GM23338 (cell line): ENCODE measurements at regions not wholly inside any gene's neighbourhood (a gene's known extent, or its start where the extent isn't known, plus 50 kb on each side); places are given as distances from the start of the nearest gene placed in this dataset.

Experiments
- ATAC-seq: fragments of 200-7000 bp; cut with Tn5 transposase; 3 replicates; pipeline ENCODE4 v1.9.1; 2020
- DNase-seq: peaks from one replicate; pipeline ENCODE4 v3.0.0-alpha.2; 2015; ENCODE audit warnings: low spot score
- H2AFZ ChIP-seq: fragments of 200-600 bp; sonication (generic); 2 replicates; pipeline ENCODE4 v1.8.0; 2016; ENCODE audit warnings: antibody characterized with exemption, mild to moderate bottlenecking, moderate library complexity
- H3F3A ChIP-seq: fragments of 200-600 bp; sonication (generic); replicated peaks from 2 replicates; pipeline ENCODE4 v1.8.0; 2017; ENCODE audit warnings: antibody characterized with exemption, mixed run types, low read depth
- H3K27ac ChIP-seq: fragments of 200-600 bp; sonication (generic); 2 replicates; pipeline ENCODE4 v1.6.1; 2016; ENCODE audit warnings: low read depth
- H3K27me3 ChIP-seq: fragments of 200-600 bp; sonication (generic); 2 replicates; pipeline ENCODE4 v1.8.0; 2016; ENCODE audit warnings: mild to moderate bottlenecking, mixed run types, moderate library complexity; ENCODE audit not compliant: insufficient read depth
- H3K36me3 ChIP-seq: fragments of 200-600 bp; sonication (generic); 2 replicates; pipeline ENCODE4 v1.8.0; 2016; ENCODE audit warnings: mild to moderate bottlenecking; ENCODE audit not compliant: insufficient read depth
- H3K4me1 ChIP-seq: fragments of 200-600 bp; sonication (generic); 2 replicates; pipeline ENCODE4 v1.8.0; 2016; ENCODE audit warnings: mild to moderate bottlenecking, moderate library complexity; ENCODE audit not compliant: insufficient read depth
- H3K4me2 ChIP-seq: fragments of 200-600 bp; sonication (generic); 2 replicates; pipeline ENCODE4 v1.7.1; 2017; ENCODE audit warnings: mixed run types
- H3K4me3 ChIP-seq: fragments of 200-600 bp; sonication (generic); 2 replicates; pipeline ENCODE4 v1.6.1; 2016; ENCODE audit warnings: mixed run types
- H3K79me2 ChIP-seq: fragments of 200-600 bp; sonication (generic); replicated peaks from 2 replicates; pipeline ENCODE4 v1.8.0; 2017; ENCODE audit warnings: mild to moderate bottlenecking; ENCODE audit not compliant: insufficient read depth
- H3K9me2 ChIP-seq: fragments of 200-600 bp; sonication (generic); 2 replicates; pipeline ENCODE4 v1.8.0; 2017; ENCODE audit not compliant: insufficient read depth
- H4K20me1 ChIP-seq: fragments of 200-600 bp; sonication (generic); replicated peaks from 2 replicates; pipeline ENCODE4 v1.8.0; 2017; ENCODE audit warnings: mild to moderate bottlenecking; ENCODE audit not compliant: insufficient read depth
- H3K27ac Mint-ChIP-seq: 2 replicates; pipeline ENCODE4 v1.8.0; 2020; ENCODE audit warnings: inconsistent platforms, mild to moderate bottlenecking, moderate library complexity, mixed read lengths
- H3K27me3 Mint-ChIP-seq: 3 replicates; pipeline ENCODE4 v1.8.0; 2022; ENCODE audit warnings: low read depth, mild to moderate bottlenecking, moderate library complexity, mixed read lengths, inconsistent platforms; ENCODE audit not compliant: insufficient read depth, poor library complexity
- H3K36me3 Mint-ChIP-seq: 3 replicates; pipeline ENCODE4 v1.8.0; 2021; ENCODE audit warnings: low read depth, mild to moderate bottlenecking, inconsistent platforms, moderate library complexity, mixed read lengths
- H3K4me1 Mint-ChIP-seq: 3 replicates; pipeline ENCODE4 v1.8.0; 2020; ENCODE audit warnings: mild to moderate bottlenecking, inconsistent platforms, mixed read lengths
- H3K4me3 Mint-ChIP-seq: 3 replicates; pipeline ENCODE4 v1.8.0; 2021; ENCODE audit warnings: moderate library complexity, mild to moderate bottlenecking, inconsistent platforms, mixed read lengths
- H3K9me3 Mint-ChIP-seq: 3 replicates; pipeline ENCODE4 v1.8.0; 2020; ENCODE audit warnings: moderate library complexity, mild to moderate bottlenecking, inconsistent platforms, mixed read lengths
- CREB1 ChIP-seq: fragments of 250-450 bp; sonication (Bioruptor Pico); IDR thresholded peaks from 2 replicates; pipeline ENCODE4 v1.5.0; 2020; ENCODE audit warnings: low read depth, mild to moderate bottlenecking, moderate library complexity
- CTCF ChIP-seq, 2 experiments: fragments of 200-600 bp in 1 of 2; sonication (generic) in 1 of 2; conservative IDR thresholded peaks; 2 replicates each; pipeline versions ENCODE4 v1.5.1 to v1.6.1; 2016 to 2017; ENCODE audit warnings: antibody characterized with exemption in 2 of 2, low read depth in 2 of 2, mild to moderate bottlenecking in 2 of 2, moderate library complexity in 1 of 2
- ETS1 ChIP-seq: IDR thresholded peaks from 2 replicates; pipeline ENCODE4 v1.6.1; 2016; ENCODE audit warnings: antibody characterized with exemption
- EZH2 ChIP-seq: fragments of 200-600 bp; sonication (generic); IDR thresholded peaks from one replicate; pipeline ENCODE4 v1.8.0; 2017; ENCODE audit warnings: antibody characterized with exemption, mild to moderate bottlenecking, low read depth; ENCODE audit not compliant: unreplicated experiment
- EZH2phosphoT487 ChIP-seq: fragments of 200-600 bp; sonication (generic); IDR thresholded peaks from one replicate; pipeline ENCODE4 v1.8.1; 2018; ENCODE audit warnings: antibody characterized with exemption; ENCODE audit not compliant: unreplicated experiment
- JUNB ChIP-seq: IDR thresholded peaks from one replicate; pipeline ENCODE4 v1.6.1; 2016; ENCODE audit warnings: antibody characterized with exemption; ENCODE audit not compliant: unreplicated experiment
- NANOG ChIP-seq: IDR thresholded peaks from 2 replicates; pipeline ENCODE4 v1.6.1; 2016; ENCODE audit warnings: antibody characterized with exemption, borderline replicate concordance
- POLR2AphosphoS5 ChIP-seq: IDR thresholded peaks from 2 replicates; pipeline ENCODE4 v1.6.1; 2016; ENCODE audit warnings: antibody characterized with exemption, low read depth
- REST ChIP-seq: IDR thresholded peaks from one replicate; pipeline ENCODE4 v1.6.1; 2018; ENCODE audit warnings: antibody characterized with exemption; ENCODE audit not compliant: unreplicated experiment
- STAT1 ChIP-seq: IDR thresholded peaks from one replicate; pipeline ENCODE4 v1.6.1; 2016; ENCODE audit warnings: antibody characterized with exemption; ENCODE audit not compliant: unreplicated experiment
- ZNF114 ChIP-seq: fragments of 250-450 bp; sonication (Bioruptor Pico); IDR thresholded peaks from 2 replicates; pipeline ENCODE4 v1.5.0; 2020; ENCODE audit warnings: mild to moderate bottlenecking, moderate library complexity
- ZNF331 ChIP-seq: fragments of 250-450 bp; sonication (Bioruptor Pico); IDR thresholded peaks from 2 replicates; pipeline ENCODE4 v1.5.0; 2020; ENCODE audit warnings: low read depth, mild to moderate bottlenecking, moderate library complexity
- ZNF462 ChIP-seq: fragments of 250-450 bp; sonication (Bioruptor Pico); IDR thresholded peaks from 2 replicates; pipeline ENCODE4 v1.5.0; 2020; ENCODE audit warnings: mild to moderate bottlenecking, moderate library complexity

GRCh38 chr4:3582091-3582475, 49.9 kb upstream of the LRPAP1 start:
- Histone ChIP-seq H3K9me2 (0 out of 2 replicates have a peak, but pooled peaks cover 3% of the 10 kb centered on the region), H3F3A (no peaks in the 10 kb centered on the region), H4K20me1 (no peaks in the 10 kb centered on the region), H3K27me3 (no peaks in the 10 kb centered on the region), H3K4me3 (no peak overlapping the region), H3K36me3 (no peaks in the 10 kb centered on the region), H2AFZ (no peak overlapping the region), H3K4me1 (no peaks in the 10 kb centered on the region), H3K79me2 (no peaks in the 10 kb centered on the region), H3K4me2 (no peak overlapping the region), H3K27ac (no peak overlapping the region)
- no peaks in the 10 kb centered on the region for H3K36me3 Mint-ChIP-seq
- no peak for DNase-seq
- no peak overlapping the region for H3K27ac Mint-ChIP-seq
- TF ChIP-seq CTCF (conservative IDR thresholded peaks at IDR 0.05; ENCODE audit: low read depth in 2 of 2) (no peak), POLR2AphosphoS5 (no peak), EZH2 (no peak), JUNB (no peak), ETS1 (no peak), NANOG (no peak), EZH2phosphoT487 (no peak), CREB1 (CRISPR knock-in tag) (no peak), REST (no peak), ZNF462 (CRISPR knock-in tag) (no peak), ZNF331 (CRISPR knock-in tag) (no peak), STAT1 (no peak), ZNF114 (CRISPR knock-in tag) (no peak)
- H3K4me3 Mint-ChIP-seq: no peak overlapping the region
- H3K27me3 Mint-ChIP-seq: peaks cover 21% of the 10 kb centered on the region
- H3K4me1 Mint-ChIP-seq: peaks cover 3% of the 10 kb centered on the region; the same call in 1 of the 3 replicates
- H3K9me3 Mint-ChIP-seq: no peaks in the 10 kb centered on the region
- ATAC-seq: no peak
